GM21367 (cell line): ENCODE measurements at regions not wholly inside any gene's neighbourhood (a gene's known extent, or its start where the extent isn't known, plus 50 kb on each side); places are given as distances from the start of the nearest gene placed in this dataset.
"Not testable (repeated sequence)": the region's sequence is repeated elsewhere in the genome, so short reads cannot be mapped to it uniquely, and the experiment has no call there.

Experiments
- ATAC-seq: cut with Tn5 transposase; IDR thresholded peaks from one replicate; pipeline ENCODE4 v1.9.1; 2021; ENCODE audit not compliant: unreplicated experiment

GRCh38 chr9:117936185-117937130, 232.3 kb downstream of the TLR4 start:
- no peak for ATAC-seq

GRCh38 chr9:117938086-117938485, 233.9 kb downstream of the TLR4 start:
- no peak for ATAC-seq

- ATAC-seq = no peak
Observed at GRCh38 chr9:117938896-117939295, 234.7 kb downstream of the TLR4 start.

GRCh38 chr9:117944750-117945149, 240.5 kb downstream of the TLR4 start:
- not testable (repeated sequence) for ATAC-seq

GRCh38 chr9:117945286-117945685, 241.1 kb downstream of the TLR4 start:
- no peak for ATAC-seq

GRCh38 chr9:117951127-117951526, 246.9 kb downstream of the TLR4 start:
- no peak for ATAC-seq

- ATAC-seq = no peak
Observed at GRCh38 chr9:117952581-117952980, 248.4 kb downstream of the TLR4 start.

GRCh38 chr9:117957267-117957666, 253.1 kb downstream of the TLR4 start:
- no peak for ATAC-seq

- no peak for ATAC-seq
Observed at GRCh38 chr9:117958726-117959125, 254.5 kb downstream of the TLR4 start.

- no peak for ATAC-seq
Observed at GRCh38 chr9:117963493-117964090, 259.4 kb downstream of the TLR4 start.

GRCh38 chr9:117970276-117971050, 266.3 kb downstream of the TLR4 start:
- no peak for ATAC-seq

GRCh38 chr9:117974108-117974507, 269.9 kb downstream of the TLR4 start:
- no peak for ATAC-seq

- no peak for ATAC-seq
Observed at GRCh38 chr9:117979914-117980313, 275.7 kb downstream of the TLR4 start.

GRCh38 chr9:117987945-117988344, 283.7 kb downstream of the TLR4 start:
- no peak for ATAC-seq

GRCh38 chr9:117992006-117992405, 287.8 kb downstream of the TLR4 start:
- no peak for ATAC-seq

GRCh38 chr9:118000581-118000980, 296.4 kb downstream of the TLR4 start:
- no peak for ATAC-seq

- ATAC-seq = no peak
Observed at GRCh38 chr9:118003240-118003639, 299.0 kb downstream of the TLR4 start.

GRCh38 chr9:118008246-118008645, 304.0 kb downstream of the TLR4 start:
- ATAC-seq = no peak

- no peak for ATAC-seq
Observed at GRCh38 chr9:118009614-118010013, 305.4 kb downstream of the TLR4 start.

GRCh38 chr9:118017607-118018122, 313.5 kb downstream of the TLR4 start:
- ATAC-seq = no peak

- ATAC-seq = no peak
Observed at GRCh38 chr9:118023644-118024043, 319.4 kb downstream of the TLR4 start.
